Fibroblast of the conjunctiva (primary cell): ENCODE measurements at regions not wholly inside any gene's neighbourhood (a gene's known extent, or its start where the extent isn't known, plus 50 kb on each side); places are given as distances from the start of the nearest gene placed in this dataset.
"Not testable (repeated sequence)": the region's sequence is repeated elsewhere in the genome, so short reads cannot be mapped to it uniquely, and the experiment has no call there.

Source experiments
- DNase-seq: peaks from one replicate; pipeline ENCODE4 v3.0.0-alpha.2; 2010; ENCODE audit warnings: low read depth

GRCh38 chr16:17984810-17985209 lies 351.7 kb downstream of the NPIPA8 start:
- DNase-seq = no peak

GRCh38 chr16:17983847-17984639 lies 352.5 kb downstream of the NPIPA8 start:
- DNase-seq = no peak

- DNase-seq = no peak
Observed at GRCh38 chr16:17983114-17983513, 353.4 kb downstream of the NPIPA8 start.

GRCh38 chr16:17977260-17977659 lies 359.3 kb downstream of the NPIPA8 start:
- no peak for DNase-seq

- DNase-seq = no peak
Observed at GRCh38 chr16:17972460-17972943, 364.0 kb downstream of the NPIPA8 start.

GRCh38 chr16:17970816-17971331 lies 365.7 kb downstream of the NPIPA8 start:
- DNase-seq = no peak

GRCh38 chr16:17970157-17970765 lies 366.3 kb downstream of the NPIPA8 start:
- DNase-seq = no peak

GRCh38 chr16:17965133-17965900 lies 371.2 kb downstream of the NPIPA8 start:
- no peak for DNase-seq

GRCh38 chr16:17964196-17964595 lies 372.3 kb downstream of the NPIPA8 start:
- no peak for DNase-seq

GRCh38 chr16:17963185-17963836 lies 373.2 kb downstream of the NPIPA8 start:
- DNase-seq = no peak

- no peak for DNase-seq
Observed at GRCh38 chr16:17962726-17963125, 373.8 kb downstream of the NPIPA8 start.

- DNase-seq = not testable (repeated sequence)
Observed at GRCh38 chr16:17961822-17962221, 374.7 kb downstream of the NPIPA8 start.

GRCh38 chr16:17951378-17951777 lies 385.2 kb downstream of the NPIPA8 start:
- no peak for DNase-seq

- no peak for DNase-seq
Observed at GRCh38 chr16:17949982-17950250, 386.6 kb downstream of the NPIPA8 start.

GRCh38 chr16:17949141-17949981 lies 387.2 kb downstream of the NPIPA8 start:
- no peak for DNase-seq

GRCh38 chr16:17947637-17948036 lies 388.9 kb downstream of the NPIPA8 start:
- no peak for DNase-seq

- DNase-seq = no peak
Observed at GRCh38 chr16:17947165-17947564, 389.4 kb downstream of the NPIPA8 start.

- no peak for DNase-seq
Observed at GRCh38 chr16:17945080-17945601, 391.4 kb downstream of the NPIPA8 start.

GRCh38 chr16:17944345-17944744 lies 392.2 kb downstream of the NPIPA8 start:
- DNase-seq = no peak

- DNase-seq = no peak
Observed at GRCh38 chr16:17942067-17942466, 394.5 kb downstream of the NPIPA8 start.
